BE2C (cell line): ENCODE measurements at regions not wholly inside any gene's neighbourhood (a gene's known extent, or its start where the extent isn't known, plus 50 kb on each side); places are given as distances from the start of the nearest gene placed in this dataset.

Source experiments
- DNase-seq: peaks from one replicate; pipeline ENCODE4 v3.0.0-alpha.2; 2020
- H3K27me3 ChIP-seq: fragments of 250-450 bp; sonication (Bioruptor Pico); 2 replicates; pipeline ENCODE4 v1.5.1; 2020; ENCODE audit warnings: mild to moderate bottlenecking
- H3K36me3 ChIP-seq: fragments of 250-450 bp; sonication (Bioruptor Pico); 2 replicates; pipeline ENCODE4 v1.5.1; 2020; ENCODE audit warnings: mild to moderate bottlenecking
- H3K4me1 ChIP-seq: fragments of 250-450 bp; sonication (Bioruptor Pico); 2 replicates; pipeline ENCODE4 v1.5.1; 2020
- H3K4me3 ChIP-seq: 2 replicates; pipeline ENCODE4 v1.5.1; 2011; ENCODE audit warnings: low read depth, low read length
- H3K9me3 ChIP-seq: fragments of 250-450 bp; sonication (Bioruptor Pico); 2 replicates; pipeline ENCODE4 v1.5.1; 2020
- TF ChIP-seq, protein P1 (sequence below): IDR thresholded peaks from 2 replicates; pipeline ENCODE4 v1.5.1; 2012; ENCODE audit warnings: mild to moderate bottlenecking, low read depth, low read length

DNA sequence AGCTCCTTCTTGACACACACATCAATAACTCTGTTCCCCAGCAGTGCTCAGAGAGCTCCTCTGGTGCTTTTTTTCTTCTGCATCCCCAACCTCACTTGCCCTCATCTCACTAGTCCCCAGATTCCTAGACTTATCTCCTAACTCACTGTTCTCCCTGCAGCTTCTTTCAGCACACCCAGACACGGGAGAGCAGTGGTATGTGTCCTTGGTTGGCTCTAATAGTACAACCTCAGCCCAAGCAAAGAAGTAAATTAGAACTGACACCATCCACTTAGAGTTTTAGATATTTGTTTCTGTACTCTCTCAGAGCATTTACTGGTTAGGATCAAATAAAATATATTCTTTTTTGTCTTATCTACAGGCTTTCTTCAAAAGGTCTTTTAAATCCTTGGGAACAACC lies 201.4 kb upstream of the SNX7 start:
- Histone ChIP-seq H3K36me3 (no peaks in the 10 kb centered on the region), H3K4me1 (no peaks in the 10 kb centered on the region; the same call in 1 of the 2 replicates), H3K4me3 (no peak overlapping the region), H3K27me3 (no peaks in the 10 kb centered on the region), H3K9me3 (no peaks in the 10 kb centered on the region)
- TF ChIP-seq, protein P1, sequence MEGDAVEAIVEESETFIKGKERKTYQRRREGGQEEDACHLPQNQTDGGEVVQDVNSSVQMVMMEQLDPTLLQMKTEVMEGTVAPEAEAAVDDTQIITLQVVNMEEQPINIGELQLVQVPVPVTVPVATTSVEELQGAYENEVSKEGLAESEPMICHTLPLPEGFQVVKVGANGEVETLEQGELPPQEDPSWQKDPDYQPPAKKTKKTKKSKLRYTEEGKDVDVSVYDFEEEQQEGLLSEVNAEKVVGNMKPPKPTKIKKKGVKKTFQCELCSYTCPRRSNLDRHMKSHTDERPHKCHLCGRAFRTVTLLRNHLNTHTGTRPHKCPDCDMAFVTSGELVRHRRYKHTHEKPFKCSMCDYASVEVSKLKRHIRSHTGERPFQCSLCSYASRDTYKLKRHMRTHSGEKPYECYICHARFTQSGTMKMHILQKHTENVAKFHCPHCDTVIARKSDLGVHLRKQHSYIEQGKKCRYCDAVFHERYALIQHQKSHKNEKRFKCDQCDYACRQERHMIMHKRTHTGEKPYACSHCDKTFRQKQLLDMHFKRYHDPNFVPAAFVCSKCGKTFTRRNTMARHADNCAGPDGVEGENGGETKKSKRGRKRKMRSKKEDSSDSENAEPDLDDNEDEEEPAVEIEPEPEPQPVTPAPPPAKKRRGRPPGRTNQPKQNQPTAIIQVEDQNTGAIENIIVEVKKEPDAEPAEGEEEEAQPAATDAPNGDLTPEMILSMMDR: no peak
- no peak for DNase-seq

DNA sequence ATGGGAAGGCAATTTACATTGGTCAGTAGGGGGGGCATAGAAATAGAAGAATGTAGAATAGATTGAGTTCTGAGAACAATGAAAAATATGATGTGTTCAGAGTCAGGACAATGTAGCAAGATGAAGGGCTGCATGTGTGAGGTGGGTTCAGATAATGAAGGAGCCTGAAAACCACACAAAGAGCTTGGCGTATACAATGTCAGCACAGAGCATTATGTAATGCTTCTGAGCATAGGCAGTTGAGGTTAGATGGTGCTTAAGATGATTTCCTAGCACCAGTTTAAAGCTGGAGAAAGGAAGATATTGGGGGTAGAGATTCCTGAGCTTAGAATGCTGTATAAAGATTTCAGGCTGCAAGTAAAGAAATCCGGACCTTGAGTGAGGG lies 202.0 kb upstream of the SNX7 start:
- Histone ChIP-seq H3K4me1 (peaks cover 3% of the 10 kb centered on the region; the same call in 1 of the 2 replicates), H3K9me3 (no peaks in the 10 kb centered on the region), H3K27me3 (no peaks in the 10 kb centered on the region), H3K36me3 (no peaks in the 10 kb centered on the region), H3K4me3 (no peak overlapping the region)
- TF ChIP-seq, protein P1: no peak
- no peak for DNase-seq

DNA sequence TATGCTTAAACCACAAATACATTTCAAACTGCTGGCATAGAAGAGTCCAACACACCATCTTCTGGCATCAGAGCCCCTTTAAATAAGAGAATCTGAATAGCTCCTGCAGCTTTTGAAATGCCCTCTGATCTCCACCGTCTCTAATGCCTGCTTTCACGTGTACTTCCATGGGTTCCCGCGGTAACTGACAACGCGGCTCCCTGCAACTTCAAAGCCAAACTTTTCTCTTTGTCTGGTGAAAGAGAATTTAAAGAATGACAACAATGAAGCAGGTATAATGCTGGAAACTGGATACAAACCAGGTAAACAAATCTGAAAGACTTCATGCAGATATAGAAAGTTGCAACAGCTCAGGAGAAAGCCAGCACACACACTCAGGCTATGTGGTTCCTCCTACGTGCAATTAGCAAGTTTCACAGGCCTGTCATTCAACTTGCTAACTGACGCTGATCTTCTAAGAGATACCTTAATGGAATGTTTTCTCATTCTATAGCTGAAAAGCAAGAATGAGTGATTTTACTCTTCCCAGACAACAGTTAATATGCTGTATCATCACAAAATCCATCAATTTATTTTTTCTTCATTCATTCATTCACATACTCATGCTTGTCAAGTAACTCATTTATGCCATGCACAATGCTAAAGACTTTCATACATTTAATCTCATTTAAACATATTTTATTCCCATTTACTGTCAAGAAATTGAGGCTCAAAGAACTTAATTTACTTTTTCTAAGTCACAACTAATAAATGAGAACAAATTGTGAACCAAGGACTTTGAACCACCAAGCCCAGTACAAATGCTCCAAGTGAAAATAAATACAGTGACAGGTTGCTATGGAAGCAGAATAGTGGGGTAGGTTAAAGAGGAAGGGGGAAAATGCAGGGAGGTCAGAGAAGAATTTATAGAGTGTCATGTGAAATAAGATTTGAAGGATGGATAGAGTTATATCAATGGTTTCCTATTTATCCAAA lies 202.7 kb upstream of the SNX7 start:
- Histone ChIP-seq H3K27me3 (no peaks in the 10 kb centered on the region), H3K9me3 (no peaks in the 10 kb centered on the region), H3K36me3 (no peaks in the 10 kb centered on the region), H3K4me3 (no peak overlapping the region), H3K4me1 (peaks cover 9% of the 10 kb centered on the region; the same call in 1 of the 2 replicates)
- no peak for DNase-seq
- TF ChIP-seq, protein P1: no peak

GRCh38 chr1:98457248-98457647 lies 204.3 kb upstream of the SNX7 start:
- TF ChIP-seq, protein P1: no peak
- H3K36me3 ChIP-seq: no peaks in the 10 kb centered on the region
- H3K4me1 ChIP-seq: peaks cover 23% of the 10 kb centered on the region
- DNase-seq: no peak
- H3K27me3 ChIP-seq: no peaks in the 10 kb centered on the region
- H3K4me3 ChIP-seq: no peak overlapping the region
- H3K9me3 ChIP-seq: no peaks in the 10 kb centered on the region

DNA sequence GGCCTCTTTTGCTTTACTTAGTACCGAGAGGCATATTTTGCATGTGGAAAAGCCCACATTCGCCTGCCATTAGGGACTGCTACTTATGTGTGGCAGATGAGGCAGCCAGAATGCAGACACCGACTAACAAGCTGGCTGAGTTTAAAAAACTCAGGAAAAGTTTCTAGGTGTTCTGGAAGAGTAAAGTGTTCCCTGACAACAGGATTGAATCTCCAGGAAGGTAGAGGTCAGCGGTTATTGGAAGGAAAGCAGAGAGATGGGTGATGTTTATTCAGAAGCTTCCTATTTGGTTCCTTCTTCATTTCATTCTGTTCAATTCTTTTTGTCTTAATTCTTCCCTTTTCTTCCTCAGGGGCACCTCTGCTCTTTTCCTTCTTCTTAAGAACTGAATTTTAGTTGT lies 206.9 kb upstream of the SNX7 start:
- H3K9me3 ChIP-seq: no peaks in the 10 kb centered on the region
- no peaks in the 10 kb centered on the region for H3K27me3 ChIP-seq
- H3K4me3 ChIP-seq: no peak overlapping the region
- no peaks in the 10 kb centered on the region for H3K36me3 ChIP-seq
- no peak for DNase-seq
- peaks cover 36% of the 10 kb centered on the region for H3K4me1 ChIP-seq
- TF ChIP-seq, protein P1: no peak

- no peak for DNase-seq
- Histone ChIP-seq H3K27me3 (no peaks in the 10 kb centered on the region), H3K36me3 (no peaks in the 10 kb centered on the region), H3K9me3 (no peaks in the 10 kb centered on the region), H3K4me3 (no peak overlapping the region), H3K4me1 (peaks cover 36% of the 10 kb centered on the region)
- TF ChIP-seq, protein P1: no peak
Observed at GRCh38 chr1:98453066-98453465, 208.5 kb upstream of the SNX7 start.
